Spleen (tissue), 11 donors: ENCODE measurements at regions not wholly inside any gene's neighbourhood (a gene's known extent, or its start where the extent isn't known, plus 50 kb on each side); places are given as distances from the start of the nearest gene placed in this dataset.

ENCODE experiments used
- DNase-seq: peaks from one replicate; pipeline ENCODE4 v3.0.0-alpha.2; 2020
- H3K27ac ChIP-seq, 8 donors: fragments of 200-600 bp; sonication (generic) in 7 of 8; 1 replicate in 4 of 8; 2 replicates in 4 of 8; pipeline versions ENCODE4 v1.5.0 to v1.8.0; 2016 to 2021; ENCODE audit warnings: inconsistent platforms in 4 of 8, mild to moderate bottlenecking in 4 of 8, moderate library complexity in 1 of 8
- H3K27me3 ChIP-seq, 7 donors: fragments of 200-600 bp; sonication (generic) in 6 of 7; replicated peaks in 1 of 7; 1 replicate in 4 of 7; 2 replicates in 3 of 7; pipeline versions ENCODE4 v1.5.0 to v1.8.0; 2016 to 2021; ENCODE audit warnings: inconsistent platforms in 3 of 7, mild to moderate bottlenecking in 1 of 7
- H3K36me3 ChIP-seq, 6 donors: fragments of 200-600 bp; sonication (generic) in 5 of 6; 1 replicate in 4 of 6; 2 replicates in 2 of 6; pipeline versions ENCODE4 v1.5.0 to v1.8.0; 2016 to 2021; ENCODE audit warnings: inconsistent platforms in 2 of 6
- H3K4me1 ChIP-seq, 6 donors: fragments of 200-600 bp; sonication (generic) in 5 of 6; 1 replicate in 3 of 6; 2 replicates in 3 of 6; pipeline versions ENCODE4 v1.5.0 to v1.8.0; 2016 to 2021; ENCODE audit warnings: inconsistent platforms in 3 of 6
- H3K4me3 ChIP-seq, 8 donors: fragments of 200-600 bp; sonication (generic) in 7 of 8; 1 replicate in 4 of 8; 2 replicates in 4 of 8; pipeline versions ENCODE4 v1.5.0 to v1.8.0; 2016 to 2021; ENCODE audit warnings: inconsistent platforms in 4 of 8, mild to moderate bottlenecking in 4 of 8, moderate library complexity in 2 of 8
- H3K9me3 ChIP-seq, 8 donors: fragments of 200-600 bp; sonication (generic) in 7 of 8; 1 replicate in 4 of 8; 2 replicates in 4 of 8; pipeline versions ENCODE4 v1.5.0 to v1.8.0; 2016 to 2021; ENCODE audit warnings: inconsistent platforms in 4 of 8
- POLR2A ChIP-seq, 3 donors: fragments of 450-650 bp; IDR thresholded peaks; one replicate each; pipeline ENCODE4 v1.5.1; 2017; ENCODE audit warnings: antibody characterized with exemption in 3 of 3, mild to moderate bottlenecking in 1 of 3
- POLR2AphosphoS5 ChIP-seq, 3 donors: sonication (generic); formaldehyde crosslinking; IDR thresholded peaks; one replicate each; pipeline ENCODE4 v1.5.1; 2017; ENCODE audit warnings: antibody characterized with exemption in 3 of 3
- WGBS, 5 donors: extraction: QIAGEN DNeasy Blood & Tissue Kit in 3 of 5; methylation state at CpG; one replicate each; pipeline versions ENCODE4 v1.1.5 to v1.1.7; 2013 to 2018; 5-methylcytosine and 5-hydroxymethylcytosine counted together
- intact Hi-C: fragments of 100-400 bp; cut with DNase I; formaldehyde crosslinking; loops from one replicate; pipeline ENCODE4 v1.15.0; 2023; ENCODE audit warnings: low total_unique reads
- TF ChIP-seq, protein P1 (sequence below), 11 experiments: fragments of 200-600 bp in 7 of 11; fragments of 450-650 bp in 4 of 11; sonication (generic) in 4 of 11; IDR thresholded peaks in 8 of 11; conservative IDR thresholded peaks in 3 of 11; 1 replicate in 7 of 11; 2 replicates in 4 of 11; pipeline versions ENCODE4 v1.4.0 to v1.8.0; 2016 to 2021; ENCODE audit warnings: antibody characterized with exemption in 11 of 11, inconsistent platforms in 4 of 11, mild to moderate bottlenecking in 1 of 11
- donor health status: healthy with polysubstance abuse.
- donor health status: DM: no; HTN: no; CAD: no; lungs with moderate emphysema.
- donor health status: DM: no; HTN: no; CAD: no.
- donor health status: Bipolar disorder and iron deficiency.
- donor health status: healthy.
- donor health status: DM: no; HTN: no; CAD: no.
- donor health status: DM: yes; HTN: yes; CAD: no.

DNA sequence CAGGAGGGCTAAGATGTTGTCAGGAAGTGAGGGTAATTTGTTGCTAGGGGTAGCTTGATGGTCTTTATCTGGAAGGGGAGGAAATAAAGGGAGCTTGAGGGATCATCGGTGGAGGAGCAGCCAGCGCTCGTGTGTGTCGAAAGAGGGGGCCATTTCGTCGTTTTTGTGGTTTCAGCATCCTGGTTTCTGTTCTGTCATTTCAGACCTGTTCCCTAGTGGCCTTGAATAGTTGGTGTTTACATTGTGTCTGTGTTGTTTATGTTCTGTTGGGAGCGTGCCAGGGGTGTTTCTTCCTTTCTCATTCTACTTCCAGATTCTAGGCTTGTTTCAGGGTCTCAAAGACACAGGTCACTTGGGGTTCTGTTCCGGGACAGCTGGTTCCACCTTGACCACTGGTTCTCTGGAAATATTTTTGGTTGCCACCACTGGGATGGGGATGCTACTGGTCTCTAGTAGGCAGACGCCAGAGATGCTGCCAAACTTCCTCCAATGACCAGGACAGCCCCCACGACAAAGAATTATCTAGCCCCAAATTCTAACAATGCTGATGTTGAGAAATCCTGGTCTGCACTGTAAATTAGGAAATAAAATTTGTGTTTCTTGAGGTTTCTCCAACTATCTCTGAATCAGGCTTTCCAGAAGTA lies 113.9 kb upstream of the NAA20 start:
- no peak for DNase-seq

DNA sequence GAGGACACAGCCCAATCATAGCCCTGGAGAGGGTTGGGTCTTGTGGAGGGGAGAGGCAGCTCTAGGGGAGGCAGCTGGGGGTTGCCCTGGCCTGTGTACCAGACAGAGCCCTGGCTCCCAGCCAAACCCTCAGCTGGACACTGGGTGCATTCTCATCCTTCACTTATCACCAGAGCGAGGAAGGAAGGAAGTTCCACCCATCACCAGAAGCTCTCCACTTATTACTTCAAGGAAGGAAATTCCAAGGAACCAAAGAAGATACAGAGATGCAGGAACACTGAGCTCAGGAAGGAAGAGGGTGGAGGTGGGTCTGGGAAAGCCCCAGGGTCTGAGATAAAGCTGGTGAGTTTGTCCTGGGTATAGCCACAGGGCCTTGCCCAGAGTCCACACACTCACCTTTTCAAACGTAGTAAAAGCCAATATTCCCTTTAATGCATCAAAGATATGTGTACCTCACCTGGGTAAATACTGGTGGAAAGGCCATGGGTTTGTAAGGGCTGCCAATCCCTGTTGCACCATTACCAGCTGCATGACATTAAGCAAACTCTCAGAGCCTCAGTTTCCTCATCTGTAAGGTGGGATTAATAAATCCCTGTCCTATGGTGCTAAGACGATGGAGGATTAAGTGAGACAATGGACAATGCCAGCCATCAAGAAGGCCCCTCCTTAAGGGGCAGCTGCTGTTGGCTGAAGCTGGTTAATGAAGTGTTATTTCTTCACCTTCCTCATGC lies 109.7 kb upstream of the NAA20 start:
- Histone ChIP-seq H3K4me3 (no peak overlapping the region), H3K36me3 (peaks cover 0 to 2% (median 0%) of the 10 kb centered on the region in 6 donors), H3K9me3 (no peaks in the 10 kb centered on the region), H3K4me1 (peaks cover 13 to 94% (median 47%) of the 10 kb centered on the region in 6 donors), H3K27ac (peak overlapping the region in 6 of 8 donors; percentile 6 to 65 (median 33)), H3K27me3 (no peaks in the 10 kb centered on the region)
- TF ChIP-seq POLR2AphosphoS5 (IDR thresholded peaks at IDR 0.05) (peak in 1 of 3 donors; percentile 35), POLR2A (IDR thresholded peaks at IDR 0.05) (no peak)
- TF ChIP-seq, protein P1, sequence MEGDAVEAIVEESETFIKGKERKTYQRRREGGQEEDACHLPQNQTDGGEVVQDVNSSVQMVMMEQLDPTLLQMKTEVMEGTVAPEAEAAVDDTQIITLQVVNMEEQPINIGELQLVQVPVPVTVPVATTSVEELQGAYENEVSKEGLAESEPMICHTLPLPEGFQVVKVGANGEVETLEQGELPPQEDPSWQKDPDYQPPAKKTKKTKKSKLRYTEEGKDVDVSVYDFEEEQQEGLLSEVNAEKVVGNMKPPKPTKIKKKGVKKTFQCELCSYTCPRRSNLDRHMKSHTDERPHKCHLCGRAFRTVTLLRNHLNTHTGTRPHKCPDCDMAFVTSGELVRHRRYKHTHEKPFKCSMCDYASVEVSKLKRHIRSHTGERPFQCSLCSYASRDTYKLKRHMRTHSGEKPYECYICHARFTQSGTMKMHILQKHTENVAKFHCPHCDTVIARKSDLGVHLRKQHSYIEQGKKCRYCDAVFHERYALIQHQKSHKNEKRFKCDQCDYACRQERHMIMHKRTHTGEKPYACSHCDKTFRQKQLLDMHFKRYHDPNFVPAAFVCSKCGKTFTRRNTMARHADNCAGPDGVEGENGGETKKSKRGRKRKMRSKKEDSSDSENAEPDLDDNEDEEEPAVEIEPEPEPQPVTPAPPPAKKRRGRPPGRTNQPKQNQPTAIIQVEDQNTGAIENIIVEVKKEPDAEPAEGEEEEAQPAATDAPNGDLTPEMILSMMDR (IDR thresholded peaks at IDR 0.05 in 8 of 11, conservative IDR thresholded peaks at IDR 0.05 in 3 of 11) = no peak
- WGBS, 5 donors = 55 to 67% (median 65%) methylated on average over 3 of the region's 3 CpGs
- intact Hi-C loops = loop anchor here (10.0 kb wide), 1 partner anchor 87 kb away; no protein-coding TSS in a partner anchor
- DNase-seq = no peak

More for the DNA sequence above, 113.9 kb upstream of the NAA20 start:
- intact Hi-C loops = loop anchor here (10.0 kb wide), 1 partner anchor 92 kb away; no protein-coding TSS in a partner anchor
- Histone ChIP-seq H3K4me3 (no peak overlapping the region), H3K36me3 (peaks cover 0 to 14% (median 0%) of the 10 kb centered on the region in 6 donors), H3K27ac (peak overlapping the region in 6 of 8 donors; percentile 15 to 68 (median 50)), H3K27me3 (no peaks in the 10 kb centered on the region), H3K4me1 (peaks cover 0 to 68% (median 30%) of the 10 kb centered on the region in 6 donors), H3K9me3 (peaks cover 0 to 14% (median 11%) of the 10 kb centered on the region in 8 donors)
- 17 to 24% (median 18%) methylated on average over 10 of the region's 10 CpGs for WGBS, 5 donors
- peak in 1 of 3 donors; percentile 34 for TF ChIP-seq POLR2AphosphoS5 (IDR thresholded peaks at IDR 0.05)
- TF ChIP-seq POLR2A (IDR thresholded peaks at IDR 0.05) = no peak
- TF ChIP-seq, protein P1 (IDR thresholded peaks at IDR 0.05 in 8 of 11, conservative IDR thresholded peaks at IDR 0.05 in 3 of 11) = peak in 7 of 11 experiments; percentile 31 to 54 (median 44)

DNA sequence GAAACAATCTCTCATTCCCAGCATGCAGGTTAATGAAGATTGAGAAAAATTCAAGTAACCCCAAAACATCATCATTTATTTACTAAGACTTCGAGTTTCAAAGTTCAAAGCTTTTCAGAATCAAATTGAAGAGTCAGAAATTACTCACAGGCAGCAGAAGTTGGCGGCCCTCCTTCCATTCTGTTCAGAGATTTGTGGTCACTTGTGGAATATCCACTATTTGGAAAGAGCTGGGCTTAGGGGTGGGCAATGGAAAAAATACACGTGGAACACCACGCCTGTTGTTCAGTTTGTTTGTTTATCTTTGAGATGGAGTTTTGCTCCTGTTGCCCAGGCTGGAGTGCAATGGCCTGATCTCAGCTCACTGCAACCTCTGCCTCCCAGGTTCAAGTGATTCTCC lies 108.6 kb upstream of the NAA20 start:
- no peaks in the 10 kb centered on the region for H3K9me3 ChIP-seq
- no peaks in the 10 kb centered on the region for H3K36me3 ChIP-seq
- TF ChIP-seq POLR2A (IDR thresholded peaks at IDR 0.05) = no peak
- TF ChIP-seq POLR2AphosphoS5 (IDR thresholded peaks at IDR 0.05) = no peak
- TF ChIP-seq, protein P1 (IDR thresholded peaks at IDR 0.05 in 8 of 11, conservative IDR thresholded peaks at IDR 0.05 in 3 of 11) = no peak
- 67 to 96% (median 78%) methylated on average over 4 of the region's 4 CpGs for WGBS, 5 donors
- H3K27ac ChIP-seq = peak overlapping the region in 2 of 8 donors; percentile 58 to 65
- no peaks in the 10 kb centered on the region for H3K27me3 ChIP-seq
- no peak overlapping the region for H3K4me3 ChIP-seq
- peaks cover 13 to 94% (median 39%) of the 10 kb centered on the region in 6 donors for H3K4me1 ChIP-seq
- intact Hi-C loops = loop anchor here (10.0 kb wide), 1 partner anchor 86 kb away; no protein-coding TSS in a partner anchor
- no peak for DNase-seq

DNA sequence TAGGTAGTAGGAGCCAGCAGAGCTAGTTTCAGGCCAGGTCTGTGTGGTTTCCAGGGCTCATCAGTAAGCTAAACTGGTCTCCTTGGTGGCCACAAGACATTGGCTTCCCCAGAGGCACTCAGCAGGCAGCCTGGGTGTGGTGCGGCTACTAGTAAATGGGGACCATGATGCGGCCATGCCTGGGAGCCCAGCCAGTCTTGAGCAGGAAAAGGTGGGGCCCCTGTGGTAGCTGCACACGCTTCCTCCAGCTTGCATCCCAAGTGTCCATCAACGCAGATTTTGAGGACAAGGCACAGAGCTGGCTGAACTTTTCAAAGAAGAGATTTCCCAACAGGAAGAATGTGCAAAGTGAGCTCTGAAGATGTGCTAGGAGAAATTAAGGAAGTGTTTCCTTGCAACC lies 107.4 kb upstream of the NAA20 start:
- intact Hi-C loops = loop anchor here (10.0 kb wide), 1 partner anchor 85 kb away; no protein-coding TSS in a partner anchor
- Histone ChIP-seq H3K36me3 (no peaks in the 10 kb centered on the region), H3K27me3 (no peaks in the 10 kb centered on the region), H3K9me3 (no peaks in the 10 kb centered on the region), H3K27ac (peak overlapping the region in 6 of 8 donors; percentile 8 to 65 (median 60)), H3K4me1 (peaks cover 13 to 94% (median 39%) of the 10 kb centered on the region in 6 donors), H3K4me3 (no peak overlapping the region)
- no peak for TF ChIP-seq POLR2A (IDR thresholded peaks at IDR 0.05)
- TF ChIP-seq POLR2AphosphoS5 (IDR thresholded peaks at IDR 0.05) = peak; percentile 49 to 69 (median 55)
- TF ChIP-seq, protein P1 (IDR thresholded peaks at IDR 0.05 in 8 of 11, conservative IDR thresholded peaks at IDR 0.05 in 3 of 11) = no peak
- 25 to 42% (median 34%) methylated on average over 4 of the region's 4 CpGs for WGBS, 5 donors
- peak; percentile 82 for DNase-seq
